HAP-1 (cell line): ENCODE measurements at regions not wholly inside any gene's neighbourhood (a gene's known extent, or its start where the extent isn't known, plus 50 kb on each side); places are given as distances from the start of the nearest gene placed in this dataset.
A peak's percentile ranks its signal among the peaks of the same experiment; 100 is the strongest.
"Not testable (repeated sequence)": the region's sequence is repeated elsewhere in the genome, so short reads cannot be mapped to it uniquely, and the experiment has no call there.

Source experiments
- DNase-seq, 2 experiments: peaks; one replicate each; pipeline ENCODE4 v3.0.0-alpha.2; 2016 to 2020; ENCODE audit warnings: low spot score in 2 of 2
- H3K27me3 ChIP-seq: fragments of 250-450 bp; sonication (Bioruptor Pico); 2 replicates; pipeline ENCODE4 v1.5.1; 2020; ENCODE audit warnings: low read depth, mild to moderate bottlenecking, moderate library complexity
- H3K36me3 ChIP-seq: fragments of 250-450 bp; sonication (Bioruptor Pico); replicated peaks from 2 replicates; pipeline ENCODE4 v1.5.1; 2020; ENCODE audit warnings: mild to moderate bottlenecking
- H3K4me1 ChIP-seq: fragments of 250-450 bp; sonication (Bioruptor Pico); 2 replicates; pipeline ENCODE4 v1.5.1; 2020; ENCODE audit warnings: mild to moderate bottlenecking
- H3K4me3 ChIP-seq: fragments of 250-450 bp; sonication (Bioruptor Pico); 2 replicates; pipeline ENCODE4 v1.5.1; 2020; ENCODE audit warnings: mild to moderate bottlenecking, moderate library complexity
- H3K9me3 ChIP-seq: fragments of 250-450 bp; sonication (Bioruptor Pico); 2 replicates; pipeline ENCODE4 v1.5.1; 2020; ENCODE audit warnings: mild to moderate bottlenecking, moderate library complexity
- in situ Hi-C: fragments of 300-500 bp; cut with MboI; formaldehyde crosslinking; loops from 3 replicates; pipeline ENCODE4 v1.14.3; 2020; ENCODE audit warnings: low sequenced_read_pairs, inconsistent platforms, mixed read lengths

DNA sequence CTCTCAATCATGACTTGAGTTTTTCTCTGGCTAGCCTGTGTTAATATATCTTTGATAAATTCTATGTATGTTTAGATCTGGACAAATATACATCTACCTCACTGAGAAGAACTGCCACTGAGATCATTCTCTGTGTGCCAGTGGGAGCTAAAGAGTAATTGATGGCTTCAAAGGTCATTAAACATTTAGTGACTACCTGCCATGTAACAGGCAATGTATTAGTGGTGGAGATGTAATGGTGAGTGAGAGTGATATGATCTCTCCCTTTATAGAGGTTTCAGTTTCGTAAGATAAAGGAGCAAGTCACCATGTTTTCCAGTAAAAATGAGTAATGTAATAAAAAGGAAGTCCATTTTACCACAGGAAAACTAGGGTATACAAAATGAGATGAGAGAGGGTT lies 235.8 kb upstream of the CDH8 start:
- no peak overlapping the region for H3K4me3 ChIP-seq
- no peak for DNase-seq
- in situ Hi-C loops: no loop called here
- H3K9me3 ChIP-seq: no peaks in the 10 kb centered on the region
- peaks cover 14% of the 10 kb centered on the region for H3K4me1 ChIP-seq
- H3K36me3 ChIP-seq: no peaks in the 10 kb centered on the region
- H3K27me3 ChIP-seq: no peaks in the 10 kb centered on the region

DNA sequence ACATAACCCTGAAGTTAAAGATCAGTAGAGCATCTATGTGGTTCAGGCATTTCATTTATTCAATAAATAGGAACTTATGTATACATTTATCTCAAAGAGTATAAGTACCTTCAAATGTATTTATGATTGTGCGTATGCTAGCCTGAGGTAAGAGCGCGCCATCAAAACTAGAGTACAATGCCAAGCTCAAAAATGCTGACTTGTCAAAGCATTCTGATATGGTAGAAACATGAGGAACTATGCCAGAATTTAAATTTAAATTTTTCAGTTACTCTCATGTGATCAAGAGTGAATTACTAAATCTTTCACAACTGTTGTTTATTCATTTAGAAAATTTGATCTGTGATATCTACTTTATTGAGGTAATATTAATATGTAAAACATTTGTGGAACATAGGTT lies 225.5 kb upstream of the CDH8 start:
- H3K4me1 ChIP-seq: peaks cover 3% of the 10 kb centered on the region; the same call in 1 of the 2 replicates
- no peak overlapping the region for H3K4me3 ChIP-seq
- DNase-seq: no peak
- 0 out of 2 replicates have a peak, but pooled peaks cover 2% of the 10 kb centered on the region for H3K9me3 ChIP-seq
- no peaks in the 10 kb centered on the region for H3K27me3 ChIP-seq
- no peaks in the 10 kb centered on the region for H3K36me3 ChIP-seq
- in situ Hi-C loops: no loop called here

- DNase-seq, H3K27me3 ChIP-seq, H3K4me3 ChIP-seq, in situ Hi-C loops, H3K36me3 ChIP-seq, H3K9me3 ChIP-seq: not testable (repeated sequence)
- peaks cover 16% of the 10 kb centered on the region for H3K4me1 ChIP-seq
Measured at GRCh38 chr16:62258931-62259435, 222.7 kb upstream of the CDH8 start.

GRCh38 chr16:62256406-62256805 lies 220.2 kb upstream of the CDH8 start:
- in situ Hi-C loops: no loop called here
- Histone ChIP-seq H3K36me3 (no peaks in the 10 kb centered on the region), H3K9me3 (no peaks in the 10 kb centered on the region), H3K4me1 (peaks cover 25% of the 10 kb centered on the region), H3K4me3 (no peak overlapping the region), H3K27me3 (no peaks in the 10 kb centered on the region)
- peak in 1 of 2 experiments; percentile 83 for DNase-seq

- H3K4me1 ChIP-seq: peaks cover 25% of the 10 kb centered on the region
- no peaks in the 10 kb centered on the region for H3K27me3 ChIP-seq
- in situ Hi-C loops: no loop called here
- no peak overlapping the region for H3K4me3 ChIP-seq
- no peaks in the 10 kb centered on the region for H3K9me3 ChIP-seq
- H3K36me3 ChIP-seq: no peaks in the 10 kb centered on the region
- no peak for DNase-seq
Measured at GRCh38 chr16:62254847-62255246, 218.6 kb upstream of the CDH8 start.

GRCh38 chr16:62254372-62254771 lies 218.1 kb upstream of the CDH8 start:
- no peaks in the 10 kb centered on the region for H3K36me3 ChIP-seq
- peaks cover 25% of the 10 kb centered on the region for H3K4me1 ChIP-seq
- H3K9me3 ChIP-seq: no peaks in the 10 kb centered on the region
- H3K4me3 ChIP-seq: no peak overlapping the region
- no peaks in the 10 kb centered on the region for H3K27me3 ChIP-seq
- DNase-seq: peak in 1 of 2 experiments; percentile 34
- in situ Hi-C loops: no loop called here

GRCh38 chr16:62253966-62254365 lies 217.7 kb upstream of the CDH8 start:
- H3K27me3 ChIP-seq: no peaks in the 10 kb centered on the region
- no peaks in the 10 kb centered on the region for H3K9me3 ChIP-seq
- peaks cover 25% of the 10 kb centered on the region for H3K4me1 ChIP-seq
- DNase-seq: peak; percentile 60 to 79
- in situ Hi-C loops: no loop called here
- H3K36me3 ChIP-seq: no peaks in the 10 kb centered on the region
- no peak overlapping the region for H3K4me3 ChIP-seq

DNA sequence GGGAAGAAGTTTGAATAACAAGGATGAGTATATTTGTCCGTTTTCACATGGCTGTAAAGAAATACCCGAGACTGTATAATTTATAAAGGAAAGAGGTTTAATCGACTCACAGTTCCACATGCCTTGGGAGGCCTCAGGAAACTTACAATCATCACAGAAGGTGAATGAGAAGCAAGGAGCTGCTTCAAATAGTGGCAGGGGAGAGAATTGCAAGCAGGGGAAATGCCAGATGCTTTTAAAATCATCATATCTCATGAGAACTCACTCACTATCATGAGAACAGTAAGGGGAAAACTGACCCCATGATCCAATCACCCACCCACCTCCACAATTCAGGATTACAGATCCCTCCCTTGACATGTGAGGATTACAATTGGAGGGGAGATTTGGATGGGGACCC lies 212.8 kb upstream of the CDH8 start:
- Histone ChIP-seq H3K4me1 (peaks cover 9% of the 10 kb centered on the region), H3K9me3 (no peaks in the 10 kb centered on the region), H3K27me3 (no peaks in the 10 kb centered on the region), H3K4me3 (no peak overlapping the region), H3K36me3 (no peaks in the 10 kb centered on the region)
- in situ Hi-C loops: loop anchor here (25.0 kb wide), 1 partner anchor 463 kb away; no protein-coding TSS in a partner anchor
- DNase-seq: no peak

DNA sequence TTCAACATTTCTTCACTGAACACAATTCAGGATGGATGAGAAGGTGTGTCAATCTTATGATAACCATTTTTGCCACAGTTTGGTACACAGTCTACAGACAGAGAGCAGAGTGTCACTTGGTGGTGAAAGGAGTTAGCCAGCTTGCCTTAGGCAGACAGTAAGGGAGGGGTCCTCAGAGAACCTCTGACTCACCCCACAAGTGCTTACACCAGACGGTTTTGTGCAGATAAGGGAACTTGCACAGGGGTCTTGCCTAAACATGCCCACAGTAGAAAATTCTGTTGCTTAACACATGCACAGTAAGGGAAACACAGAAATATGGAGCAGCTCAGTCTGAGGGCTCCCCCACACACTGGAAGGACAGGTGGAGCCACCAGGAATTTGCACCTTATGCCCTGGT lies 204.5 kb upstream of the CDH8 start:
- no peaks in the 10 kb centered on the region for H3K36me3 ChIP-seq
- no peaks in the 10 kb centered on the region for H3K27me3 ChIP-seq
- DNase-seq: no peak
- in situ Hi-C loops: loop anchor here (25.0 kb wide), 1 partner anchor 472 kb away; no protein-coding TSS in a partner anchor
- H3K4me3 ChIP-seq: no peak overlapping the region
- no peaks in the 10 kb centered on the region; the same call in 1 of the 2 replicates for H3K9me3 ChIP-seq
- H3K4me1 ChIP-seq: no peaks in the 10 kb centered on the region

GRCh38 chr16:62225675-62226074 lies 189.4 kb upstream of the CDH8 start:
- H3K9me3 ChIP-seq: no peaks in the 10 kb centered on the region
- H3K4me1 ChIP-seq: peaks cover 11% of the 10 kb centered on the region
- peak; percentile 77 to 96 for DNase-seq
- no peaks in the 10 kb centered on the region for H3K27me3 ChIP-seq
- no peak overlapping the region for H3K4me3 ChIP-seq
- in situ Hi-C loops: loop anchor here (25.0 kb wide), 1 partner anchor 487 kb away; no protein-coding TSS in a partner anchor
- no peaks in the 10 kb centered on the region for H3K36me3 ChIP-seq

GRCh38 chr16:62224646-62225209 lies 188.5 kb upstream of the CDH8 start:
- Histone ChIP-seq H3K4me3 (no peak overlapping the region), H3K36me3 (no peaks in the 10 kb centered on the region), H3K4me1 (peaks cover 10% of the 10 kb centered on the region), H3K9me3 (no peaks in the 10 kb centered on the region), H3K27me3 (no peaks in the 10 kb centered on the region)
- DNase-seq: no peak
- in situ Hi-C loops: loop anchor here (25.0 kb wide), 2 partner anchors 488 to 1063 kb away; no protein-coding TSS in a partner anchor

- Histone ChIP-seq H3K9me3 (no peaks in the 10 kb centered on the region), H3K4me3 (no peak overlapping the region), H3K27me3 (no peaks in the 10 kb centered on the region), H3K36me3 (no peaks in the 10 kb centered on the region), H3K4me1 (peaks cover 12% of the 10 kb centered on the region)
- peak in 1 of 2 experiments; percentile 42 for DNase-seq
- in situ Hi-C loops: loop anchor here (25.0 kb wide), 1 partner anchor 1070 kb away; no protein-coding TSS in a partner anchor
Measured at GRCh38 chr16:62216837-62217236, 180.6 kb upstream of the CDH8 start.

- peak in 1 of 2 experiments; percentile 34 for DNase-seq
- Histone ChIP-seq H3K4me3 (no peak overlapping the region), H3K4me1 (peaks cover 12% of the 10 kb centered on the region), H3K9me3 (no peaks in the 10 kb centered on the region; the same call in 1 of the 2 replicates), H3K36me3 (no peaks in the 10 kb centered on the region), H3K27me3 (no peaks in the 10 kb centered on the region)
- in situ Hi-C loops: loop anchor here (25.0 kb wide), 1 partner anchor 1074 kb away; no protein-coding TSS in a partner anchor
Measured at GRCh38 chr16:62213763-62214162, 177.5 kb upstream of the CDH8 start.

DNA sequence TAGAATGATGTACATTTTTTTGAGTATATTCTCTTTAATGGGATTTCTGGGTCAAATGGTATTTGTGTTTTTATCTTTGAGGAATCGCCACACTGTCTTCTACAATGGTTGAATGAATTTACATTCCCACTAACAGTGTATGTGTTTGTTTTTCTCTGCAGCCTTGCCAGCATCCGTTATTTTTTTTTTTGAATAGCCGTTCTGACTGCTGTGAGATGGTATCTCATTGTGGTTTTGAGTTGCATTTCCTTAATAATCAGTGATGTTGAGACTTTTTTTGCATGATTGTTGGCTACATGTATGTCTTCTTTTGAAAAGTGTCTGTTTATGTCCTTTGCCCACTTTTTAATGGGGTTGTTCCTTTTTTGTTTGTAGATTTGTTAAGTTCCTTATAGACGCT lies 172.7 kb upstream of the CDH8 start:
- DNase-seq: no peak
- Histone ChIP-seq H3K36me3 (no peaks in the 10 kb centered on the region), H3K27me3 (no peaks in the 10 kb centered on the region), H3K4me1 (no peaks in the 10 kb centered on the region), H3K9me3 (no peaks in the 10 kb centered on the region; the same call in 1 of the 2 replicates), H3K4me3 (no peak overlapping the region)
- in situ Hi-C loops: loop anchor here (25.0 kb wide), 1 partner anchor 1078 kb away; no protein-coding TSS in a partner anchor
